GM19438 (cell line): ENCODE measurements at regions not wholly inside any gene's neighbourhood (a gene's known extent, or its start where the extent isn't known, plus 50 kb on each side); places are given as distances from the start of the nearest gene placed in this dataset.

Experiments used
- ATAC-seq: cut with Tn5 transposase; IDR thresholded peaks from one replicate; pipeline ENCODE4 v1.9.1; 2021; ENCODE audit warnings: low read depth; ENCODE audit not compliant: unreplicated experiment

GRCh38 chr5:126369995-126370731 lies 53.0 kb upstream of the GRAMD2B start:
- ATAC-seq, result no peak

DNA sequence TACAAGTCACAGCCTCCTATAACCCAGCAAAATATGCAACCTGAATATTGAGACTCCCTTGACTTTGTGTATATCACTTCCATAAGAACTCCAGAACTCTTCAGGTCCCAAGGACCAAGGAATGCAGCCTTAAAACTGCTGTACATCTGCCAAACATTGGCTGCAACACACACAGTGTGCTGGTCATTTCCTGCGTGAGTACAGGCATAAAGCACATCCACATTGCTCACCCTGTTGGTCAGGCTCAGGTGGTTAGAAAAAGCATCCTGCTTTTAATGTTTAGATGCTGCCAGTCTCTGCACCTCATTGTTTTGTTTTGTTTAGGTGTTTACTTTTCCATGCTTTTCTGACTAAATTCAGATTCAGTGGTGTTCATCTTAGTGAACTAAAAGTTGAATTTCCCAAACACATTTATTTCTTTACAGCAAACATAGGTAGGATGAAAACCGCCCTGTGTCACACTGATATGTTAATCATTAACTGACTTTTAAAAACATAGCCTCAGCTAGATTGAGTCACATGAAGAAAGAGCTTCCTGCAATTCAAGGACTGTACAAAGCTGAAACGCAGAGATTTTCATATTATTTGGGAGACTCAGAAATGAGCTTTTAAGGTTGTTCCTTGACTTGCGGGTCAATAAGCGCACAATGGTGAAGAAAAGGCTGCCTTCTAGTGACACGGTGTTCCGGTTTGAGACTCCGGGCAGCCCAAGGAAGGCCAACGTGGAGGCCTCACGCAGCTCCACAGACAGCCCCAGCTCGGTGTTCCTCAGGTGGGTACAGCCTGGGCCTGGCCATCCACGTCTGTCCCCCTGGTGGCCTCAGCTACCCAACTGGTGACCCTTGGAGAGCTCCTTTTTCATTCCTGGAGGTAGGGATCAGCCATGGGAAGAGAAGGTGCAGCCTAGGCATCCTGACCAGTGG lies 52.2 kb upstream of the GRAMD2B start:
- no peak for ATAC-seq

DNA sequence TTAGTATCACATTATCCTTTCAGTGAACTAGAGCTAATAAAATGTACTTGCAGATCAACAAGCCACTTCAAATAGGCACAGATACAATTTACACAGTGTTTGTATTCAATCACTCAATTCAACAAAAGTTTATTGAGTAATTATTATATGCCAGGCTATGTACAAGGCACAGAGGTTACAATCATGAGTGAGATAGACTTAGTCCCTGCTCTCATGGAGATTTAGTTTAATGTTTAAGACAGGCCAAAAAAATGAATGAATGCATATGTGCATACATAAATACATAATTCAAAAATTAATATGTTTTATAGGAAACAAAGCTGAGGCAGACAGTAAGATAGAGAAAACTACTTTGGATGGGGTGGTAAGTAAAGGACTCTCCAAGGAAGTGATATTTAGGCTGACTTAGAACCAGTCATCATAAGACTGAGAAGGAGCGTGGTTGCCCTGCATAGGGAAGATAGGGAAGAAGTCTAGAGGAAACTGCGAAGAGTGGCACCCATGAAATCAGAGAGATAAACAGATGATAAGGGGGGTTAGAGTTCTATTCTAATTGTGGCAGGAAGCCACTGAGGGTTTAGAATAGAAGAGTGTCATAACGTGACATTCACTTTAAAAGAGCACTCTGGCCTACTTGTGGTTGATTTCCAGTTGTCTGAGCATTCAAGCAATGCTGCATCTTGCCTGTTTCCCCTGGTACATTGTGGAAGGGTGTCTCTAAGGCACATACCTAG lies 49.7 kb upstream of the GRAMD2B start:
- ATAC-seq, result no peak
